ENCODE measurements at regions not wholly inside any gene's neighbourhood (a gene's known extent, or its start where the extent isn't known, plus 50 kb on each side); places are given as distances from the start of the nearest gene placed in this dataset.
"Not testable (repeated sequence)": the region's sequence is repeated elsewhere in the genome, so short reads cannot be mapped to it uniquely, and the experiment has no call there.

DNA sequence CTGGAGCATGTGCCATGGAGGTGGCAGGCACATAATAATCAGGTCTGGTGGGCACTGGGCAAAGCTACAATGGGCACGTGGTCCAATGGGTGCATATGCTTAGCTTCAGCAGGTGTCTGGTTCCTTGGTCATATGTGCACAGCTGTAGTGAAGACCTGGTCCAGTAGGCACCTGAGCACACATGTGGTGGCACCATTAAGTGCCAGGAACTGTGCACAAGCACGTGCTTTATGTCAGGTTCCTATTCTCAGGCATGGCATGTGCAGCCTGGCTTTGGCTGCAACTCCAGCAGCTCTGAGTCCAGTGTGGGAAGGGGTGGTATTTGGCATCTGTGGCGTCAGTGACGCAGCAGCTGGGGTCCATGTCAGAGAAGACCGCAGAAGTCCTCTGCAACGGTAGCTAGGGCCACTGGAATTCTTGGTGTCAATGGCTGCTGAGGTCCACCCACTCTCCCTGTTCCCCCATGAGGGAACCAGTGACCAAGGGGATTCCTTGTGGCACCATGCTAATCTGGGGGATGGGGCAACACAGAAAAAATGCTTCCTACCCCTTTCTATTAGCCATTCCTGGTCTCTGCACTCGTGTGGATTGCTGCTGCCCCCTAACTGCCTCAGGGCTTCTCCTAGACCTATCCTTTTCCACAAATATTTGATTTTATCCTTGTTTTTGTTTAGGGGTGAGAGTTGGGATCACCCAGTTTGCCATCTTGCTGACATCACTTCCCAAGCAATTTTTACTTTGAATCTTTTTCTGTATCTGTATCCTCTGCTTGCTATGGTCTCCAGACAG, 262.9 kb upstream of the MAP2 start:
- H3K36me3 ChIP-seq (ENCODE audit: control insufficient read depth, insufficient read depth, low read length) = no peaks in the 10 kb centered on the region
- H3K27me3 ChIP-seq (ENCODE audit: control insufficient read depth, insufficient read depth, low read length) = no peaks in the 10 kb centered on the region
- no peak overlapping the region for H3K4me3 ChIP-seq (ENCODE audit: low read length)
- no peaks in the 10 kb centered on the region for H3K9me3 ChIP-seq (ENCODE audit: control insufficient read depth, low read length)
- H3K9ac ChIP-seq (ENCODE audit: low read length) = no peak overlapping the region
- no peaks in the 10 kb centered on the region for H3K4me1 ChIP-seq (ENCODE audit: control insufficient read depth, insufficient read depth, low read length)

DNA sequence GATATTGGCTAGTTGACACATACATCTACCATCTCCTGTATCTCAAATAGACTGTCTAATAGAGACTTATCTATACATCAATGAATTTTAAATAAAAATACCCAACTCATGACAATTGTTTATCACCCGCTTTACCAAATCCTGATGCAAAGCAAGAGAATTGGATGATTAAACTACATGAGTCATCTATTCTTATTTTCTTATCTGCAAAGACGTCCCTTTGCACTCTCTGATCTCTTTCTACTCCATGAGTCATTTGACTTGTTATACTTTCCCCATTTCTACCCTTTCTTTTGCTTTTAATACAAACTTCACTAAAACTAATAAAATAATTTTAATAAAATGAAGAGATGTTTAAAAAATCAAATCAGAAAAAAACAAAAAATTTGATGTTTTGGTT, 261.7 kb upstream of the MAP2 start:
- Histone ChIP-seq H3K36me3 (ENCODE audit: control insufficient read depth, insufficient read depth, low read length) (no peaks in the 10 kb centered on the region), H3K4me3 (ENCODE audit: low read length) (no peak overlapping the region), H3K9me3 (ENCODE audit: control insufficient read depth, low read length) (no peaks in the 10 kb centered on the region), H3K27me3 (ENCODE audit: control insufficient read depth, insufficient read depth, low read length) (no peaks in the 10 kb centered on the region), H3K9ac (ENCODE audit: low read length) (no peak overlapping the region), H3K4me1 (ENCODE audit: control insufficient read depth, insufficient read depth, low read length) (no peaks in the 10 kb centered on the region)

DNA sequence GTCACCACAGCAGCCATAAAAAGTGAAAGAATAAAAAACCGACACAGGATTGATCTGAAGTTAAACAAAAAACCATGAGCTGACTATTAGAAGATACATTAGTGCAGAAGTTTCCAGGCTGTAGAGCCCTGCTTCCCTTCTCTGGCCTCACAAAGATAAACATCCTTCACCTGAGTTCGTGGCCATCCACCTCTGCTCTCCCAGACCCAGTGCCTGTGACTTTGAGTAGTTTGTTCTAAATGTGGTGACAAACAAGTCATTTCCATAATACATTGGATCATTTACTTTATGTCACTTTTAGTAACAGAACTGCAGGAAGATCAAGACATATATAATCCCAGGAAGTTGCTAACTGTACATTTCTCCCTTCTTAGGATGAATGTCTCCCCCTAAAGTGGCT, 241.9 kb upstream of the MAP2 start:
- no peak overlapping the region for H3K9ac ChIP-seq (ENCODE audit: low read length)
- H3K4me3 ChIP-seq (ENCODE audit: low read length) = no peak overlapping the region
- H3K9me3 ChIP-seq (ENCODE audit: control insufficient read depth, low read length) = no peaks in the 10 kb centered on the region
- no peaks in the 10 kb centered on the region for H3K36me3 ChIP-seq (ENCODE audit: control insufficient read depth, insufficient read depth, low read length)
- H3K4me1 ChIP-seq (ENCODE audit: control insufficient read depth, insufficient read depth, low read length) = no peaks in the 10 kb centered on the region
- no peaks in the 10 kb centered on the region for H3K27me3 ChIP-seq (ENCODE audit: control insufficient read depth, insufficient read depth, low read length)

- not testable (repeated sequence) for H3K36me3 ChIP-seq (ENCODE audit: control insufficient read depth, insufficient read depth, low read length); H3K4me1 ChIP-seq (ENCODE audit: control insufficient read depth, insufficient read depth, low read length); H3K4me3 ChIP-seq (ENCODE audit: low read length)
Observed at GRCh38 chr2:209186886-209187285, 237.0 kb upstream of the MAP2 start.

DNA sequence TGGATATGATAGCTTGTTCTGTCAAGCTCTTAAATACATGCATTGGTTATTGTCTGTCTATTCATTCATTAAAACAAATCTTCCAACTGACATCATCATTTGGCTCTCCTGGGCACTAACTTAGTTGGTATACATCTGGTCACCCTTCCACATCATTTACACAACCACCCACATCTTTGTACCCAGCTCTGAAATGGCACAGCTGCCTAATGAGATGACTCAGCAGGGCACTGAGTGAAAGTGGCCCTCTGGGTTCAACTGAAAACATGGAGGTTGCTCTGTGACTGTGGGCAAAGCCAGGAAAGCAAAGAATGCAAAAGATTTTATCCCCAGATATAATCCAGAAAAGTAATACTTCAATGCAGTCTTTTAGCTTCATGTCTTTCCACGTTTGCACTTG, 234.0 kb upstream of the MAP2 start:
- Histone ChIP-seq H3K9ac (ENCODE audit: low read length) (no peak overlapping the region), H3K4me3 (ENCODE audit: low read length) (no peak overlapping the region), H3K4me1 (ENCODE audit: control insufficient read depth, insufficient read depth, low read length) (no peaks in the 10 kb centered on the region), H3K9me3 (ENCODE audit: control insufficient read depth, low read length) (no peaks in the 10 kb centered on the region), H3K36me3 (ENCODE audit: control insufficient read depth, insufficient read depth, low read length) (no peaks in the 10 kb centered on the region), H3K27me3 (ENCODE audit: control insufficient read depth, insufficient read depth, low read length) (no peaks in the 10 kb centered on the region)

More at GRCh38 chr2:209186886-209187285, 237.0 kb upstream of the MAP2 start:
- H3K9me3 ChIP-seq (ENCODE audit: control insufficient read depth, low read length); H3K27me3 ChIP-seq (ENCODE audit: control insufficient read depth, insufficient read depth, low read length); H3K9ac ChIP-seq (ENCODE audit: low read length): not testable (repeated sequence)

DNA sequence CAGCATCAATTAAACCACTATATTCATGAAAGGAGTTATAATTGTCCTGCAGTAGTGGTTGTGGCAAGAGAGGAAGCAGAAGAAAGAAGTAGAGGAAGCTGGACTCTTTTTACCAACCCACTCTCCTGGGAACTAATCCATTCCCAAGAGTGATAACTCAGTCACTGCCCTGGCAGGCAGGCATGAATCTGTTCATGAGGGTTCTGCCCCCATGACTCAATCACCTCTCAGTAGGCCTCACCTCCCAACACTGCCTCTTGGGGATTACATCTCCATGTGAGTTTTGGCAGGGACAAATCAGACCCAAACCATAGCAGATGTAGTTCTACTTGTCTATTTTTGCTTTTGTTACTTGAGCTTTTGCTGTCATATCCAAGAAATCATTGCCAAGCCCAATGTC, 232.7 kb upstream of the MAP2 start:
- Histone ChIP-seq H3K9ac (ENCODE audit: low read length) (no peak overlapping the region), H3K27me3 (ENCODE audit: control insufficient read depth, insufficient read depth, low read length) (no peaks in the 10 kb centered on the region), H3K36me3 (ENCODE audit: control insufficient read depth, insufficient read depth, low read length) (no peaks in the 10 kb centered on the region), H3K4me1 (ENCODE audit: control insufficient read depth, insufficient read depth, low read length) (no peaks in the 10 kb centered on the region), H3K4me3 (ENCODE audit: low read length) (no peak overlapping the region), H3K9me3 (ENCODE audit: control insufficient read depth, low read length) (no peaks in the 10 kb centered on the region)

DNA sequence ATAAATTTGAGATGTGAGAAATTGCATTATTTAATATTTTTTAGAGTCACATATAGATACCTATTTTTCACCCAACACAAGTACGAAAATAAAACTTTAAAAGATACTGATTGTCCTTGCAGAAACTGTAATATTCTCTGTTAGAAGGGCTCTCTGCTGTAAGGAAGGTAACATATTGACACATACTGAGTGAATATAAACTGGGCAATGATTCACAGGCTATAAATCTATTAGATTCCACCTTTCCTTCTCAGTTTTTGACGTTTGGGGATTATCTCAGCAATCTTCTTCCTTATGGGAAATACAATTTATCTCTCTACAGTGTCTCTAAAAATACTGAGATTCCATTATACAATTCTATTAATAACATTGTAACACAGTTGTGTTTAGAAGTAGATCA, 229.1 kb upstream of the MAP2 start:
- Histone ChIP-seq H3K9ac (ENCODE audit: low read length) (no peak overlapping the region), H3K36me3 (ENCODE audit: control insufficient read depth, insufficient read depth, low read length) (no peaks in the 10 kb centered on the region), H3K27me3 (ENCODE audit: control insufficient read depth, insufficient read depth, low read length) (no peaks in the 10 kb centered on the region), H3K4me1 (ENCODE audit: control insufficient read depth, insufficient read depth, low read length) (no peaks in the 10 kb centered on the region), H3K4me3 (ENCODE audit: low read length) (no peak overlapping the region), H3K9me3 (ENCODE audit: control insufficient read depth, low read length) (no peaks in the 10 kb centered on the region)

GRCh38 chr2:209208211-209208610, 215.6 kb upstream of the MAP2 start:
- Histone ChIP-seq H3K9ac (ENCODE audit: low read length) (peak overlapping the region; percentile 40), H3K9me3 (ENCODE audit: control insufficient read depth, low read length) (no peaks in the 10 kb centered on the region), H3K27me3 (ENCODE audit: control insufficient read depth, insufficient read depth, low read length) (no peaks in the 10 kb centered on the region), H3K4me1 (ENCODE audit: control insufficient read depth, insufficient read depth, low read length) (no peaks in the 10 kb centered on the region), H3K4me3 (ENCODE audit: low read length) (no peak overlapping the region), H3K36me3 (ENCODE audit: control insufficient read depth, insufficient read depth, low read length) (no peaks in the 10 kb centered on the region)

- Histone ChIP-seq H3K27me3 (ENCODE audit: control insufficient read depth, insufficient read depth, low read length) (no peaks in the 10 kb centered on the region), H3K4me3 (ENCODE audit: low read length) (no peak overlapping the region)
Observed at GRCh38 chr2:209209943-209210342, 213.9 kb upstream of the MAP2 start.

DNA sequence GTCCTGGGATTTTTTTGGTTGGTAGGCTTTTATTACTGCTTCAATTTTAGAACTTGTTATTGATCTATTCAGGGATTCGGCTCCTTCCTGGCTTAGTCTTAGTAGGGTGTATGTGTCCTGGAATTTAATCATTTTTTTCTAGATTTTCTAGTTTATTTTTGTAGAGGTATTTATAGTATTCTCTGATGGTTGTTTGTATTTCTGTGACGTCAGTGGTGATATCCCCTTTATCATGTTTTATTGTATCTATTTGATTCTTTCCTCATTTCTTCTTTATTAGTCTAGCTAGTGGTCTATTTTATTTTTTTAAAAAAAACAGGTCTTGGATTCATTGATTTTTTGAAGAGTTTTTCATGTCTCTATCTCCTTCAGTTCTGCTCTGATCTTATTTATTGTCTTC, 193.3 kb upstream of the MAP2 start:
- Histone ChIP-seq H3K4me1 (ENCODE audit: control insufficient read depth, insufficient read depth, low read length) (no peaks in the 10 kb centered on the region), H3K9me3 (ENCODE audit: control insufficient read depth, low read length) (no peaks in the 10 kb centered on the region), H3K27me3 (ENCODE audit: control insufficient read depth, insufficient read depth, low read length) (no peaks in the 10 kb centered on the region), H3K9ac (ENCODE audit: low read length) (no peak overlapping the region), H3K4me3 (ENCODE audit: low read length) (no peak overlapping the region), H3K36me3 (ENCODE audit: control insufficient read depth, insufficient read depth, low read length) (no peaks in the 10 kb centered on the region)

More at GRCh38 chr2:209209943-209210342, 213.9 kb upstream of the MAP2 start:
- Histone ChIP-seq H3K4me1 (ENCODE audit: control insufficient read depth, insufficient read depth, low read length) (no peaks in the 10 kb centered on the region), H3K9ac (ENCODE audit: low read length) (no peak overlapping the region), H3K36me3 (ENCODE audit: control insufficient read depth, insufficient read depth, low read length) (no peaks in the 10 kb centered on the region), H3K9me3 (ENCODE audit: control insufficient read depth, low read length) (no peaks in the 10 kb centered on the region)

GRCh38 chr2:209236377-209236776, 187.5 kb upstream of the MAP2 start:
- Histone ChIP-seq H3K9ac (ENCODE audit: low read length) (no peak overlapping the region), H3K36me3 (ENCODE audit: control insufficient read depth, insufficient read depth, low read length) (no peaks in the 10 kb centered on the region)

DNA sequence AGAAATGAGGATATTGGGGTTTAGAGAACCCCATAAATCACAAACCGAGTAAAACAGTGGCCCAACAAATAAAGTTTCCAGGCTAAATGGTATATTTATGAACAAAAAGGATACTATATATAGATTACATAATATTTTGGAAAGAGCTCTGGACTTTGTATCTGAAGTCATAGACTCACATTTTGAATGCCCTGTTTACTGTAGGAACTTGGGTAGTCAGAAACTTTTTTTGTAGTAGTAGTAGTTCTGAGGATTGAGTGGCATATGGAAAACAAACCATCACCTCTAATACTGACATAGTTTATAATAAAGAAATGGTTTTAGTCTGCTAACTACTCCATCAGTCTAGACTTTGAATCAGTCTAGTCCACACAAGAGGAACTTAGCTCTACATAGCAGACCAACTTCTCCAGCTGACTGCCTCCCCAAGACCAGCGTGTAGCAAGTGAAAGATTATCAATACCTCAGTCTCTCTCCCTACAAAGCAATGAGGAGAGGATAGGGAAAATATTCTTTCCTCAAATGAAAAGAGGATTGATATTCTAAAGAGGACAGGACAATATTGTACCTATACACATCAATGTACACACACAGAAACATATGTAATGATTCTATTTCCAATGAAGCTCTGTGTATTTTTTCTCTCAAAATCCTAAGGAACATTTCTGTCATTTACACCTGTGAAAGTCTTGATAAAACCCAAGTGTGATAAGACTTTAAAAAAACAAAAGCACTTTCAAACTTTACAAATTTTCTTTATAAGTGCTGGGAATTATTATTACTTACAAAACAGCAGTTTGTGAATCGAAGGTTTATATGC, 184.9 kb upstream of the MAP2 start:
- Histone ChIP-seq H3K27me3 (ENCODE audit: control insufficient read depth, insufficient read depth, low read length) (no peaks in the 10 kb centered on the region), H3K9me3 (ENCODE audit: control insufficient read depth, low read length) (no peaks in the 10 kb centered on the region), H3K9ac (ENCODE audit: low read length) (no peak overlapping the region)

More at GRCh38 chr2:209236377-209236776, 187.5 kb upstream of the MAP2 start:
- Histone ChIP-seq H3K9me3 (ENCODE audit: control insufficient read depth, low read length) (no peaks in the 10 kb centered on the region), H3K27me3 (ENCODE audit: control insufficient read depth, insufficient read depth, low read length) (no peaks in the 10 kb centered on the region), H3K4me1 (ENCODE audit: control insufficient read depth, insufficient read depth, low read length) (no peaks in the 10 kb centered on the region), H3K4me3 (ENCODE audit: low read length) (no peak overlapping the region)

More for the DNA sequence above, 184.9 kb upstream of the MAP2 start:
- Histone ChIP-seq H3K4me3 (ENCODE audit: low read length) (no peak overlapping the region), H3K4me1 (ENCODE audit: control insufficient read depth, insufficient read depth, low read length) (no peaks in the 10 kb centered on the region), H3K36me3 (ENCODE audit: control insufficient read depth, insufficient read depth, low read length) (no peaks in the 10 kb centered on the region)
